MM.1S (cell line): ENCODE measurements at regions not wholly inside any gene's neighbourhood (a gene's known extent, or its start where the extent isn't known, plus 50 kb on each side); places are given as distances from the start of the nearest gene placed in this dataset.

Source experiments
- CTCF ChIP-seq: fragments of 300-600 bp; sonication (generic); IDR thresholded peaks from 2 replicates; pipeline ENCODE4 v1.5.1; 2016; ENCODE audit warnings: antibody characterized with exemption, low read length, mixed read lengths
- EZH2phosphoT487 ChIP-seq: fragments of 300-600 bp; sonication (generic); IDR thresholded peaks from 2 replicates; pipeline ENCODE4 v1.6.1; 2018; ENCODE audit warnings: antibody characterized with exemption, low read length

- TF ChIP-seq CTCF (no peak), EZH2phosphoT487 (no peak)
Measured at GRCh38 chr6:19995575-19996257, 158.5 kb downstream of the ID4 start.
